Effector memory CD8-positive, alpha-beta T cell (primary cell): ENCODE measurements at regions not wholly inside any gene's neighbourhood (a gene's known extent, or its start where the extent isn't known, plus 50 kb on each side); places are given as distances from the start of the nearest gene placed in this dataset.
"Not testable (repeated sequence)": the region's sequence is repeated elsewhere in the genome, so short reads cannot be mapped to it uniquely, and the experiment has no call there.

Experiments used
- ATAC-seq: fragments of 150-1000 bp; cut with Tn5 transposase; replicated peaks from 2 replicates; pipeline ENCODE4 v1.10.0; 2021; ENCODE audit warnings: mild to moderate bottlenecking, moderate library complexity
- DNase-seq, 3 experiments: peaks; one replicate each; pipeline ENCODE4 v3.0.0; 2021
- H3K27ac Mint-ChIP-seq, 2 donors: one replicate each; pipeline ENCODE4 v1.8.0; 2022; ENCODE audit warnings: mild to moderate bottlenecking in 2 of 2, mixed read lengths in 2 of 2, moderate library complexity in 2 of 2
- H3K27me3 Mint-ChIP-seq, 2 donors: one replicate each; pipeline ENCODE4 v1.8.0; 2022; ENCODE audit warnings: mixed read lengths in 2 of 2
- H3K36me3 Mint-ChIP-seq: one replicate; pipeline ENCODE4 v1.8.0; 2022; ENCODE audit warnings: mild to moderate bottlenecking, moderate library complexity, mixed read lengths; ENCODE audit not compliant: insufficient read depth
- H3K4me1 Mint-ChIP-seq, 2 donors: one replicate each; pipeline ENCODE4 v1.8.0; 2022; ENCODE audit warnings: low read depth in 2 of 2, mixed read lengths in 2 of 2
- H3K4me3 Mint-ChIP-seq, 2 donors: one replicate each; pipeline ENCODE4 v1.8.0; 2022; ENCODE audit warnings: mild to moderate bottlenecking in 2 of 2, mixed read lengths in 2 of 2, moderate library complexity in 2 of 2
- H3K9me3 Mint-ChIP-seq, 2 donors: one replicate each; pipeline ENCODE4 v1.8.0; 2022; ENCODE audit warnings: mixed read lengths in 2 of 2

GRCh38 chr9:94174164-94174563 is 84.9 kb upstream of the ZNF169 start:
- peak overlapping the region in 1 of 2 donors; percentile 54 for H3K4me3 Mint-ChIP-seq
- H3K36me3 Mint-ChIP-seq: peaks cover 47% of the 10 kb centered on the region

DNA sequence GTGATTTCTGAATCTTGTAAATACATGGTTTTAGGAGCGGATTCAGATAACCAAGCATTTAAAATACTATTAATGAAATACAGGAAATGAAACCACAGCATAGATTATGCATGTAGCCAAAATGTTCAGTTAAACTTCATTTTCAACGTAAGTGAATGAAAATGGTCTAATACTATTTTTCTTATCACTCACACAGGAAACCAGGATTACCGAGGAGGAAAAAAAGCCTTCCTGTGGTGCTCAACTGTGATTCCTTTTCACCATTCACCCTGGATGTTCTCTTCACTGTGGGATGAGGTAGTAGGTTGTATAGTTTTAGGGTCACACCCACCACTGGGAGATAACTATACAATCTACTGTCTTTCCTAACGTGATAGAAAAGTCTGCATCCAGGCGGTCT is 83.4 kb upstream of the ZNF169 start:
- peak overlapping the region; percentile 36 to 48 for H3K4me3 Mint-ChIP-seq
- ATAC-seq (peak; percentile 39), DNase-seq (no peak)
- H3K27me3 Mint-ChIP-seq: no peaks in the 10 kb centered on the region
- peaks cover 51 to 66% of the 10 kb centered on the region in 2 donors for H3K4me1 Mint-ChIP-seq
- peaks cover 62% of the 10 kb centered on the region for H3K36me3 Mint-ChIP-seq
- no peaks in the 10 kb centered on the region for H3K9me3 Mint-ChIP-seq
- peak overlapping the region; percentile 36 to 87 for H3K27ac Mint-ChIP-seq

More at GRCh38 chr9:94174164-94174563, 84.9 kb upstream of the ZNF169 start:
- ATAC-seq (no peak), DNase-seq (no peak)
- peaks cover 52 to 72% of the 10 kb centered on the region in 2 donors for H3K4me1 Mint-ChIP-seq
- H3K27ac Mint-ChIP-seq: peak overlapping the region; percentile 79 to 86
- no peaks in the 10 kb centered on the region for H3K27me3 Mint-ChIP-seq
- no peaks in the 10 kb centered on the region for H3K9me3 Mint-ChIP-seq

DNA sequence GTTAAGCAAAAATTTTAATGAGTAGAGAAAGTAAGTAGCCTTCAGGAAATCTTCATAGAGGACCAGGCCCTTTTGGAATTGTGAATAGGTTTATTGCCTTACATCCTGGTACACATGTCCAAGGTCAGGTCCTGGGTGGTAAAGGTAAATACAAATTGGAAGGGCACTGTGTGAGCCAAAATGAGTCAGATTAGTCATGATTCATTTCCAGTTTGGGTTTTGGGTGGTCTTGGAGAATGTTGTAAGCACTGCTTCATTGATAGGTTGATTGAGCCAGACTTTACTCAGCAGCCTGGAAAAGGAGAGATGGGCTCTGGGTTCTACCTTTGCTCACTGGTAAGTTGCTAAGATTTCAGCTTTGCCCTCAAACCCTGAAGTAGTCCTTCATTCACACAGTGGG is 82.5 kb upstream of the ZNF169 start:
- no peaks in the 10 kb centered on the region for H3K27me3 Mint-ChIP-seq

DNA sequence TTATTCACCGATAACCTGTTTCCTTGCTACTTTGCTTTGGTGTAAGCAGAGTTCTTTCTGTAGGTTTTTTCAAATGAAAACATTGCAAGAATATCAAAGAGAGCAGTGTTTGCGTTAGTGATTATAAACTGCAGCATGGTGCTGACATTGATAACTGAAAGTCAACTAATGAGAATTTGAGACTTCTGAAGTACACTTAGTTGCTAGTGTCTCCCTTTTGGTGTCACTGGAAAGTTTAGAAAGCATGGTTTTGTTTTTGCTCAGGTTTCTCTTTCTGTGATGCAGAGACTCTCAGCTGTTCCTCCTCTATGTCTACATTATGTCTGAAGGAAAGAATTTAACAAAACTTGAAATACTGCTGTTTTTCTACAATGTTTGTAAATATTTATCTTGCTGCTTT is 80.2 kb upstream of the ZNF169 start:
- H3K4me3 Mint-ChIP-seq: no peak overlapping the region
- DNase-seq (no peak), ATAC-seq (no peak)
- no peaks in the 10 kb centered on the region for H3K27me3 Mint-ChIP-seq
- H3K4me1 Mint-ChIP-seq: peaks cover 42 to 46% of the 10 kb centered on the region in 2 donors
- H3K36me3 Mint-ChIP-seq: peaks cover 50% of the 10 kb centered on the region
- peak overlapping the region; percentile 67 to 81 for H3K27ac Mint-ChIP-seq
- H3K9me3 Mint-ChIP-seq: no peaks in the 10 kb centered on the region

More for the DNA sequence above, 82.5 kb upstream of the ZNF169 start:
- no peak for DNase-seq
- no peak for ATAC-seq
- Mint-ChIP-seq H3K4me1 (peaks cover 52 to 69% of the 10 kb centered on the region in 2 donors), H3K27ac (peak overlapping the region; percentile 49 to 87), H3K36me3 (peaks cover 59% of the 10 kb centered on the region), H3K9me3 (no peaks in the 10 kb centered on the region), H3K4me3 (no peak overlapping the region)

- H3K4me3 Mint-ChIP-seq: no peak overlapping the region
- DNase-seq (no peak), ATAC-seq (no peak)
- no peaks in the 10 kb centered on the region for H3K9me3 Mint-ChIP-seq
- H3K27me3 Mint-ChIP-seq: no peaks in the 10 kb centered on the region
- H3K36me3 Mint-ChIP-seq: peaks cover 36% of the 10 kb centered on the region
- peak overlapping the region; percentile 41 to 51 for H3K27ac Mint-ChIP-seq
- peaks cover 23 to 25% of the 10 kb centered on the region in 2 donors for H3K4me1 Mint-ChIP-seq
These were observed 77.5 kb upstream of the ZNF169 start for GRCh38 chr9:94181408-94182181.

DNA sequence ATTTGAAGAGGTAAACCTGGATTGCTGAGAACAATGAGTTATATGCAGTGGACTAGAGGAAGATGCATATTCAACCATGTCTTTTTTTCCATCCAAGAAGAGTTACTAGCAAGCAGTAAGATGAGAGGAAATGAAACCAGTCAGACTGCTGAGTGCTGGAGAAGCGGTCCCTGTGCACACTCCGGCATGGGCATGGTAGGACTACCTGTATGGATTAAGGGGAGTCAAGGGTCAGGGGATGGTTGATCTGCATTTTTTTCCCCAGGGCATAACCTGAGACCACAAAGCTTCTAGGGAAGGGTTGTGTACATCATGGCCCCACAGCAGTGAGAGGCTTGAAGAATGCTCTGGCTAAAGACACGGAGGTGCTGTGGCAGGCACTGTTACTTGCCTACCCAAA is 76.6 kb upstream of the ZNF169 start:
- no peak for DNase-seq
- peaks cover 30% of the 10 kb centered on the region for H3K36me3 Mint-ChIP-seq

GRCh38 chr9:94183240-94183999 is 75.7 kb upstream of the ZNF169 start:
- Mint-ChIP-seq H3K27ac (peak overlapping the region in 1 of 2 donors; percentile 51), H3K36me3 (peaks cover 25% of the 10 kb centered on the region), H3K9me3 (no peaks in the 10 kb centered on the region), H3K27me3 (no peaks in the 10 kb centered on the region), H3K4me1 (peaks cover 19 to 20% of the 10 kb centered on the region in 2 donors), H3K4me3 (no peak overlapping the region)
- ATAC-seq (no peak), DNase-seq (no peak)

More for the DNA sequence above, 76.6 kb upstream of the ZNF169 start:
- H3K27ac Mint-ChIP-seq: peak overlapping the region; percentile 41 to 51
- H3K27me3 Mint-ChIP-seq: no peaks in the 10 kb centered on the region
- no peaks in the 10 kb centered on the region for H3K9me3 Mint-ChIP-seq
- ATAC-seq: no peak
- peaks cover 19 to 20% of the 10 kb centered on the region in 2 donors for H3K4me1 Mint-ChIP-seq
- no peak overlapping the region for H3K4me3 Mint-ChIP-seq

DNA sequence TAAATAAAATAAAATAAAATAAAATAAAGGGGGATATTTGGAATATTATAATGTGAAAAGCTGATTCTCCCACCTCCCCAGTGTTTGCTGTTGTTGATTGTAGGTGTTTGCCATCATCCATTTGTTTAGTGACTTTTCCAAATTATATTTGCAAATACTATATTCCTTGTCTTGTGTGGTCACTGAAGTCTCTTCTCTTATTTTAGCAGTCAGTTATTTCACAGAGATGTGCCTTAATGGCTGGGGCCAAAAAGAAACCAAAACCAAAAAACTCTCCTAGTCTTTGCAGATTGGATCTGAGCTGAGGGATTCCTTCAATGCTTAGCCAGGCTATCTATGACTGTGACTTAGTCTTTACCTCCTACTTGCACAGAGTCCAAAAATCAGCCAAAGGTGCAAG is 70.9 kb upstream of the ZNF169 start:
- Mint-ChIP-seq H3K27me3 (no peaks in the 10 kb centered on the region), H3K36me3 (peaks cover 3% of the 10 kb centered on the region)
- no peak for DNase-seq

DNA sequence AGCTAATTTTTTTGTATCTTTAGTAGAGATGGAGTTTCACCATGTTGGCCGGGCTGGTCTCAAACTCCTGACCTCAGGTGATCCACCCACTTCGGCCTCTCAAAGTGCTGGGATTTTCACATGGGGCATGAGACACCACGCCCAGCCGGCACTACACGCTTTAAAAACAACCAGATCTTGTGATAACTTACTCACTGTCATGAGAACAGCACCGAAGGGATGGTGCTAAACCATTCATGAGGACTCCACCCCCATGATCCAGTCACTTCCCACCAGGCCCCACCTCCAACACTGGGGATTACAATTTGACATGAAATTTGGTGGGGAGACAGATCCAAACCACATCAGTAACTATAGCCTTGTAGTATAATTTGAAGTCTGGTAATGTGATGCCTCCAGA is 67.4 kb upstream of the ZNF169 start:
- not testable (repeated sequence) for H3K36me3 Mint-ChIP-seq, ATAC-seq, H3K27me3 Mint-ChIP-seq, H3K4me3 Mint-ChIP-seq, DNase-seq, H3K27ac Mint-ChIP-seq
- Mint-ChIP-seq H3K9me3 (peaks cover 4 to 13% of the 10 kb centered on the region in 2 donors), H3K4me1 (peaks cover 0 to 12% of the 10 kb centered on the region in 2 donors)

More for the DNA sequence above, 70.9 kb upstream of the ZNF169 start:
- no peak for ATAC-seq
- Mint-ChIP-seq H3K4me1 (peaks cover under 1 to 8% of the 10 kb centered on the region in 2 donors), H3K27ac (no peak overlapping the region), H3K9me3 (peaks cover 1 to 13% of the 10 kb centered on the region in 2 donors), H3K4me3 (no peak overlapping the region)

- no peak for ATAC-seq
- Mint-ChIP-seq H3K27ac (no peak overlapping the region), H3K4me1 (peaks cover 2 to 4% of the 10 kb centered on the region in 2 donors), H3K27me3 (no peaks in the 10 kb centered on the region), H3K9me3 (peaks cover 0 to 6% of the 10 kb centered on the region in 2 donors), H3K36me3 (no peaks in the 10 kb centered on the region), H3K4me3 (no peak overlapping the region)
- DNase-seq: no peak
These were observed 60.7 kb upstream of the ZNF169 start for GRCh38 chr9:94198414-94198813.

DNA sequence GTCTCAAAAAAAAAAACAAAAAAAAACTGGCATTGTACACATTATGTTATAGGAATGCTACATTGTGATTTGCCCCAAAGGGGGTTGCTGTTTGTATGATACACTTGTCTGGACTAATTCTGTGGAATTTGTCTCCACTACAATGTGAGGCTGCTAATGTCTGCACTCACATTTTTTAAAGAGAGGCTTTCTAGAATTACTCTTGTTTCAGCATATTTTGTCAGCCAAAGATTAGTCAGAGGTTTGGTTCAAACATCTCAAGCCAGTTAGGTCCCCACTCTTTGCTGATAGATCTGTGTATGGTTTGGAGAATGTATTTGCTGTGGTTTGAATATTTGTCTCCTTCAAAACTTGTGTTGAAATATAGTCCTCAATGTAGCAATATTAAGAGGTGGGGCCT is 59.3 kb upstream of the ZNF169 start:
- ATAC-seq (no peak), DNase-seq (no peak)
- Mint-ChIP-seq H3K27ac (no peak overlapping the region), H3K9me3 (peaks cover 7 to 11% of the 10 kb centered on the region in 2 donors), H3K4me3 (no peak overlapping the region), H3K27me3 (peaks cover 8% of the 10 kb centered on the region in 2 donors), H3K4me1 (peaks cover 2% of the 10 kb centered on the region in 2 donors), H3K36me3 (no peaks in the 10 kb centered on the region)

GRCh38 chr9:94204174-94204573 is 54.9 kb upstream of the ZNF169 start:
- Mint-ChIP-seq H3K27ac (no peak overlapping the region), H3K9me3 (peaks cover 6 to 7% of the 10 kb centered on the region in 2 donors), H3K36me3 (no peaks in the 10 kb centered on the region), H3K27me3 (peaks cover 9 to 13% of the 10 kb centered on the region in 2 donors), H3K4me1 (no peaks in the 10 kb centered on the region), H3K4me3 (no peak overlapping the region)
- DNase-seq (no peak), ATAC-seq (no peak)

- no peak for DNase-seq
- Mint-ChIP-seq H3K4me3 (no peak overlapping the region), H3K27me3 (peaks cover 29 to 37% of the 10 kb centered on the region in 2 donors)
These were observed 51.3 kb upstream of the ZNF169 start for GRCh38 chr9:94207781-94208180.

More at GRCh38 chr9:94207781-94208180, 51.3 kb upstream of the ZNF169 start:
- ATAC-seq: no peak
- H3K4me1 Mint-ChIP-seq: no peaks in the 10 kb centered on the region
- H3K36me3 Mint-ChIP-seq: no peaks in the 10 kb centered on the region
- H3K9me3 Mint-ChIP-seq: peaks cover 6 to 7% of the 10 kb centered on the region in 2 donors
- no peak overlapping the region for H3K27ac Mint-ChIP-seq
